NCI-H187 treated with DMSO at 0.1 percent for 48 hours (cell line): ENCODE measurements at regions not wholly inside any gene's neighbourhood (a gene's known extent, or its start where the extent isn't known, plus 50 kb on each side); places are given as distances from the start of the nearest gene placed in this dataset.

Source experiments
- DNase-seq: peaks from one replicate; lab custom pipeline; 2025; lab: John Stamatoyannopoulos, UW

DNA sequence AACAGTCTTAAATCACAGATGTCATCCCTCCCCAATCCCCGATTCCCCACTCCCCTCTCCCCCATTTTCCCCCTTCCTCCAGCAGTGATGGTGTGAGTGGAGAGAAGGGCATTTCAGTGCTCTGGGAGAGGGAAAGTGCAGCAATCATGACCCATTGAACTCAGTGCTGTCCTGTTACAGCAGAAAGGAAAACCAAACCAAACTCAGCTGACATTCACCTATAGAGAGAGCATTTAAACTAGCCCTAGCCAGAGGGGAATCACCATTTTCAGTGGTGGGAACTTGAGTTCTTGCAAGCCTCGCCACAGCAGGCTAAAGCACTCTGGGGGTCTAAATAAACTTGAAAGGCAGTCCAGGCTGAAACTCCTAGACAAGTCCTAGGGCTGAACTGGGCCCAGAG is 129.9 kb upstream of the COL21A1 start:
- DNase-seq, result no peak

DNA sequence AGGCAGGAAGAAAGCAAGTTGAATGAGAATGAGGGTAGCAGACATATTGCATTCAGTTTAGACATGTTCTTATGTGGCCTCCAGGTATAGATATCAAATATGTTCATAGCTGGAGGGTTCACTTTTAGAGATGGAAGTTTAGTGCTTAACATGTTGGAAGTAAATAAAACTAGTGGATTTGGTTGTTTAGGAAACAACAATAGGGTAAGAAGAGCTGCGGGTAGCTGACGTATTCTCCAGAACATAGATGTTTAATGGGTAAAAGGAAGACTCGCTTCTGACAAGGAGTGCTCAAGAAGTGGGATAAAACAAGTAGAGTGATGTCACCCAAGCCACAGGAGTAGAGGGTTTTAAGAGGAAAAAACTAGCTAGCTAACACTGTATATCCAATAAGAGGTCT is 128.4 kb upstream of the COL21A1 start:
- DNase-seq, result no peak

DNA sequence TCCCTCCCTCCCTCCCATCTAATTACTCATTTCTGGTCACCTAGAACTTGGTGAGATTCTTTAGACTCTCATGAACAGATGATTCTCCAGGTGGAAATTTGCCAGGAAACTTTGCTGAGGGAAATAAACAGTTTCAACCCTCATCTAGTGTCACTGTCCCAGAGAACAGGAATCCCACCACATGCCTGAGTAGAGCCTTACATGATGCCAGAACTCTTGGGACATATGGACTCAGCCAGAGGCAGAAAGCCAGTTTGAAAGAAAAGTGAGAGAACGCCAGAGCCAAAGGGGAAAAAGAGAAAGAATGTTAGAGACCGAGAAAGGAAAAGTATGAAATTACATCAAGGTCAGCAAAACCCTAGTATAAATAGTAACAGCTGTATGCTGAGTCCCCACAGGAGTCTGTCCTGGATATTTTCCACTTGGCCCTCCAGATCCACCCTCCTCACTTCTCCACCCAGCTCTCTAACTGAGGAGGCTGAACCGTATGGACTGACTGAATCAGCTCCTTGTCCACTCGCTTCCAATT is 127.5 kb upstream of the COL21A1 start:
- no peak for DNase-seq

DNA sequence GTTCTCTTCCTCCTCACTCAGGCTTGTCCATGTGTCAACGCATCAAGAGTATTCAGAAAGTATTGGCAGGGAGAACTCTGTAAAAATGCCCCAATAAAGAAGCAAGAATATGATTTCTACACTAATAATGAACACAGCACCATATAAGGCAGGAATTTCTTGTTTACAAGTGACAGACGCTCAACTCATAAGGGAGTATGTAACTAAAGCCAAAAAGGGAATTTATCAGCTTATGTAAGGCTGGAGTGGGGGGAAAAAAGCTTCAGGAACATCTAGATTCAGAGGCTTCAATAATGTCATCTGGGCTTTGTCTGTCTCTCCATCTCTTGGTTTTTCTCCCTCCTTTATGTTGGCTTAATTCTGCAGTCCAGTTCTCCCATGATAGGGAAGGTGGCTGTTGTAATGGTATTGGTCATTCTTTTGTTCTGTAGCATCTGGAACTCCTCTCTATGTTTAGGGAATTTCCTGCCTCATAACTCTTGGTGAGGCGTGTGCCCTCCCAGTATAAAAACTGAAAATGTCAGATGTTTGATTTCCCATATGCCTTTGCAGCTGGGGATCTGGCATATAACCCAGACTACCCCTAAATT is 125.1 kb upstream of the COL21A1 start:
- DNase-seq, result no peak

DNA sequence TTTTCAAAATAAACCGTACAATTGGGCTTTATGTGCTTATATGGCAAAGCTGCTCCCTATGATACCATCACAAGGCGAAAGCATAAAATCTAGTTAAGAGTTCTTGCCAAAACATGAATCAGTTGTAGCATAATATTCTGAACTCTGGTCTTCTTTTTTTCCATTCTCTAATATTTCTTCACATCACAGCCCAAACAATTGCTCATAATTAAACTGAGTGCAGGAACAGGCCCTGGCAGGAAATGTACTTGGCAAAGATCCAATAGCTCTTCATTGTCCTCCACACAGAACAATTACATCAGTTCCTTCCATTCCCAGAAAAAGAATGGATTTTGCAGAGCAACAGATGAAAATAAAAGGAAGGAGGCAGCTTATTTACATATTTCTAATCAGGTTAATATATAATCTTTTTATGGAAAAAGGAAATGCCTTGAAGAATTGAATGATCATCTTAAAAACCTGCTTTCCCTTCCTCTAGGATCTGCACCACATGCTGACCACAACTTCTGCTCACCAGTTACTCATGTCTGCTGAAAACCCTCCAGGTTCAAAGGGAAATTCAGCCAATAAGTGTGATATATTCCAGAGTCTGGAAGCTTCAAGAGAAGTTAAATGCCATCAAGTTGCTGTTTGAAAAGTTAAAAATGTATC is 123.3 kb upstream of the COL21A1 start:
- DNase-seq, result no peak

DNA sequence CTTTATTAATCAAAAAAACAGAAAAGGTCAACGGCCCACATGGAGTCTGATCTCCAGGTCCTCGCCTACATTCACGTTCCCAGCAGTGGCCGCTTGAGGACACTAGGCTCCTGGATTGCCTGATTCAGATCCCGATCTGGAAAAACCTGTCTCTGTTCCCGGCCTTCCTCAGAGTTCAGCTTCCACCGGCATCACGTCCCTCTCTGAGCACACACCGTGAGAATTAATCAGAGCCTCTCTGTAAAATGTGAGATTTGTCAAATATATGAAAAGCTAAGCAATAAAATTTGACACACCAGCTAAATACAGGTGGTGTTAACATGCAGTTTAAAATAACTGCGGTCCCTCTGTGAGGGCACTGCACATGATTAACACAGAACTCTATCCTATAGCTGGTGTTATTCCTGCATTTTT is 122.8 kb upstream of the COL21A1 start:
- no peak for DNase-seq

DNA sequence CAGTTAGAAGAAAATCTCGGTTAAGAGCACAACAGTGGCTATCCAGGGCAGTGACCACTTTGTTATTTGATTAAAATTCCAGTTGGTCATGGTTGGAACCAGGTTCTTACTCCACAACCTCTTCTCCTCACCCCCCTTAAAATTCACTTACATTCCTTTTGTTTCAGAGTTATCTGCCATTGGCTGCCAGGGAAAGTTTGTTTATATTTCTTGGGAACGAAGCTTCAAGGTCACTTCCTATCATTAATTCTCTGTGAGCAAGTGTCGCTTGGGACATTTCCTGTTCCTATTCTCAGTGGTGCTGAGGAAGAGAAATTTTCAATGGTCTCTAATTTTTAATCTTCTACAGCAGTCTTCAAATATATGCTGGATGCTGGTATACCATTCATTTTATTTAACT is 121.1 kb upstream of the COL21A1 start:
- DNase-seq, result no peak

DNA sequence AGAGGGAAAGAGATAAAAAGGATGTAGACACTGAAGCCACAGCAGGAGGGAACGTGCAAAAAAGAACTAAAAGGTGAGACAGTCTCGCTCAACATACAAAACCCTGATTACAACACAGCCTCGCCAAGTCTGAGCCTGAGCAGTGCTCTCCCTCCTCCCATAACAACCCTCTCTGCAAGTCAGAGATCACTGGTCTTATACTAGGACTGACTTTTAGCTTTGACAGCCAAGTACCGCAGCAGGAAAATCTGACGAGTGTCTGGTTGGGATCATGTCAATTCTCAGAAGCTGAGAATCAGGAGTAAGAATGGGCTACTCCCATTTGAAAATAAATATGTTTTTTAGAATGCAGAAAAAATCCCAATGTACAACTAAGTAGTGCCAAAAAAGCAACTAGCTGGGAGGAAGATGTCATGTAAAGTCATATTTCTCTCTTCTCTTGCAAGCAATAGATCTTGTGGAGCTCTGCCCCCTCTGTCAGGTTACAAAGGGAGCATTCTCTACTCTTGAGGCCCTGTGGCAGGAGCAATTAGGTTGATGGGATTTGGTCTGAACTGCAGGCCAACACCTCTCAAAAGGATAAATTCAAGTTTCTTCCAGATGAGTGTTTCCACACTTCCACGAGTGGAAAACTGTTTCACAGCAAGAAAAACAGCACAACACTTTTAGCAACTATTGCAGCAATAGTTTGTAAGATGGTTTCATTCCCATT is 118.9 kb upstream of the COL21A1 start:
- DNase-seq, result no peak

DNA sequence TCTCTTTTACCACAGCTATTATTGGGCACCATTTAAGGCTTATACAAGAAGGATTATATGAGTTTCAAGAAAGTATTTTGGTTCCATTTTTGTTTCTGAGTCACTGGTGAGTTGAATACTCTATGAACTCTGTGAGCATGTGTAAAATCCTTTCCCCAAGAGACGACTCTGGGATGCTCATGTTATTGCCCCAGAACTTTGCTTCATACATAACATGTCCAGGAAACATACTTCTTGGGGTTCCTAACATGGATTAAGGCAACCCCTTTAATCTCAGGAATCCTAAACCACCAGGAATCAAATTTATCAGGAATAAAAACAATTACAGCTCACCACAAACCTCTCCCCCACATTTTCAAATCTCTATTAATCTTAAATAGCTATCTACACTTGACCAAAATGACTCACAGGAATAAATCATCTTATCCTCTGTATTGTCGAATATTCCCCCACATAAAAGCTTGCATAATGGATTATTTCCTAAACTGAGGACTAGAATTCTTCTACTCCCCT is 117.5 kb upstream of the COL21A1 start:
- no peak for DNase-seq

DNA sequence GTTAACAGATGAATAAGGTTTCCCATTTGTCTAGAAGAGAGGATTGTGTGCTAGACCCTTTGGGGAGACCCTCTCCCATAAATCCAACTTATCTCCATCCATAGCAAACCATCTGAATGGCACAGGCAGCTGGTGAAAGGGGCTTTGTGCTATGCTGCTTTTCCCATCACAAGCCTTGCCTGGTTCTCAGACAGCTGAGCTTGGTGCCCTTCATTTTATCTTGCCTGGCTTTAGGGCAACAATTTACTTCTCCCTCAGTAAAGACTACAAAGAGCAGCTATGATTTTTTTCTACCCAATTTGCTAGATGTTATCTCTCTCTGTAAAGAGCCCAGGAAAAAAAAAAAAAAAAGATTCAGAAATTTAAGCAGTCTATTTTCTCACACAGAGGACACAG is 117.0 kb upstream of the COL21A1 start:
- no peak for DNase-seq

DNA sequence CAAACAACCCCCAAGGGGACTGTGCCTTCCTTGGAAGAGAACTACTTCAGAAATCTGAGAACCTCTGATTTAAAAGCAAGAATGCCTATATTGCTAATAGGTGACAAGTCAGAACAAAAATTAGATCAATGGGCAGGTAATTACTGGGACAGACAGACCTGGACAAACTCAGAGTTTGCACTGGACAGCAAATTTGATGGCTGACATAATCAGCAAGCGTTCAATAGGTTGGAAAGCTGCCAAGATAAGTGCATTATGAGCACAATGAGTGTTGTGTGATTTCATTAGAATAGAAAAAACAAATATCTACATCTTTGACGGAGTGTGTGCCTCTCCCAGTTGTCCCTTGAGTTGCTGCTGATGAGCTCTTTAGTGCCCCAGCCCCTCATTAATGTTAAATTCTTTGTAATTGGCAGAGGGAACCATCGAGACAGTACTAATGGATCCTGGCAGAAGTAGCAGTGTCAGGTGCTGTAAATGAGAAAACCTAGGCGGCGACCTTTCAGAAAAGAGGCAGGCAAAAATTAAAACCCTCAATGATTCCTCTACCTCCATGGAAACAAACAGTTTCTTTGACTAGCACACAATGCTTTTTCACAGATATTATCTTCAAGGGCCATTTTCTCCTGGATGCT is 116.5 kb upstream of the COL21A1 start:
- no peak for DNase-seq

DNA sequence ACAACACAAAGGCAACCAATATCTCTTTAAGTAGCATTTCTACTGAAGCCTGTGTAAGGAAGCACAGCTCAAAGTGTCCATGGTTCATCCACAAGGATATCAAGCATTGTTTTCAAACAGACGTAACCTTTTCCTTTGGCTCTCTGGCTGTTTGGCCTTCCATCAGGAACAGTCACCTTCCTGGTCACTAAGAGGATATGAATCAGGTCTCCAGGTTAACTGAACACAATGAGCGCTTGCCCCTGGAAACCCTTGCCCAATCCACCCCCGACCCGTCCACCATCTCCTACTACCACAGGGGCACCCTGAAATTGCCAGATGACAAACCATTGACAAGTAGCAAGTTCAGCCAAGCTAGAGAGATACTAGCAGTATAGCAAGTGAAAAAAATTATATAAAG is 114.4 kb upstream of the COL21A1 start:
- no peak for DNase-seq

DNA sequence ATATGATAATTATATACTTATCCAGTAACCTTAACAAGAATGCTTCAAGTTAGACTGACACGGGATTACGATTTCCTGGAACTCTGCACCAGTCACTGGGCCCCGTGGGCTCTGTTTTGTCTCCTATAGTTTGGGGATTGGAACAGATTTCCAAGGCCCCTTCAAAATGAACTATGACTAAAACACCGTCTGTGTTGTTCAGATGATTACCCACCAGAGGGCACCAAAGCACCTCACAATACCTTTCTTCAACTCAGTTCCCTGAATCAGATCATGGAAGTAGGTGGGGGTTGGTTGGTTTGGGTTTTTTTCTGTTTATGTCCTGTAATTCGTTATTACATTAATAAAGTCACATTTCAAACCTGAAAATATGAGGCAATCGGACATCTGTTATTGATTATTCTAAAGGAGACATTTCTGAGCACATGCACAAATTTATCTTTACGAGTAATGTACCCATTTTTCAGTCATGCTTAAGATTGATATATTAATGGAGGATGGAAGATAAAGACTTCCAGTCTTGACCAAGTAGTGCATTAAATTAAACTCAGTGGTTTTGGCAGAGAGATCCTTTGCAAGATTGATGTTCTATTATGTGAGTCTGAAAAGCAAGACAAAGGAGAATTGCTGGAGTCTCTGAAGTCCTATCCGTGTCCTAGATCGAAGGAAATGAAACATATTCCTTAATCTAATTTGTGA is 112.0 kb upstream of the COL21A1 start:
- peak; percentile 20 for DNase-seq

DNA sequence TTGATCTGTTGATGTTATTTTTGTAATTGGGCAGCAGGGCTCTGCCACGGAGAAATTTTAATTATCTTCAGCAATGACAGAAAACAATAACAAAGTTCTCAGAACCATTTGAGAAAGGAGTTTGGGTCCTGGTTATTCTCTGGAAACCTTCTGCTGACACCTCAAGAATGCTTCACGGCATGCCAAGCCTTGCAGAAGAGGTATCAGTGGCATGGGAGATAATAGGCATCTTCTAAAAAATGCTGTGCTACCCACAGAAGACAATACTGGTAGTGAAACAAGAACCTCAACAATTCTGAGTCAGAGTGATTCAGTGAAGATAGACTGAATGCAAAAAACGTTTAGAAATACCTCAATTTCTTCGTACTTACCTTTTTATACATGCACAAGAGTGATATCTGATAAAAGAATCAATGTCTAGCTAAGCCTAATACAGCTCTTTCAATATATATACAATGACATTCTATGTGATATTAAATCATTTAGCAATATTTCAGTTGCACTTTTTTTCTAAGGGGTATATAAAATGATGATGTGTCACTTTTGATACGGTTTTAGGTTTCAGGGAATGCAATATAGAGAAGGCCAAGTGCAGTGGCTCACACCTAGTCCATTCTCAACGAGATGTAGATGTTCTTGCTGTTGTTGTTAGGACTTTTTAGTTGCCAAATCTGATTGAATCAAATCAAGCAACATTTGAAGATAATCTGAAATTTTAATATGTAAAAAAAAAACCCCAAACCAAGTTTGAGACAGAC is 110.4 kb upstream of the COL21A1 start:
- DNase-seq, result no peak

DNA sequence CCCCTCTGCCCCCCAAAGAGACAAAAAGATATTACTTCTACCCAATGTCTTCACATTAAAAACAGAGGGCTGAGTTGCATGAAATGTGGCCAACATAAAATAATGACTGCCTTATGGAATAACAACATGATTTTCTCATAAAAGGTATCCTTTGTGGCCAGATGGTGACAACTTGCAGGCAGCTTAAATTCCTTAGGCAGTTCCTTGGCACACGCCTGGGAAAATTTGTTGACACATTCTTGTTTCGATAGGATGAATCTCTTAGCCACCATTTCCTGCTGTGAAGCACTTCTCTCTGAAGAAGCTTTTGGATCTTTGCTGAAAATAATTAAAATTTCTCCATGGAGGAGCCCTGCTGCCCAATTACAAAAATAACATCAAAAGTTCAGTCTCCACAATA is 109.0 kb upstream of the COL21A1 start:
- no peak for DNase-seq

DNA sequence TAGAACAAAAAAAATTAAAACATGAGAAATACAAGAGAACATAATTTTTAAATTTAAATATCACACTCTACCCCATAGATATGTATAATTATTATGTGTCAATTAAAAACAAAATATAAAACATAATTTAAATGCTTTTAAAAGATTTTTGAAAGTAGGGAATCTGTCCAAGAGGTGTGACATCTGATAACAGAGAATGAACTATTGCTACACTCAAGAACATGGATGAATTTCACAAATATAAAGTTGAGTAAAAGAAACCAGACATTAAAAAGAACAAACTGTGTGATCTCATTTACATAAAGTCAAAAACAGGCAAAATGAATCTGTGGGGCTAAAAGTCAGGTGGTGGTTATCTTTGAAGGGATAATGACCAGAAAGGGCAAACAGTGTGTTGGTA is 106.5 kb upstream of the COL21A1 start:
- DNase-seq, result no peak

DNA sequence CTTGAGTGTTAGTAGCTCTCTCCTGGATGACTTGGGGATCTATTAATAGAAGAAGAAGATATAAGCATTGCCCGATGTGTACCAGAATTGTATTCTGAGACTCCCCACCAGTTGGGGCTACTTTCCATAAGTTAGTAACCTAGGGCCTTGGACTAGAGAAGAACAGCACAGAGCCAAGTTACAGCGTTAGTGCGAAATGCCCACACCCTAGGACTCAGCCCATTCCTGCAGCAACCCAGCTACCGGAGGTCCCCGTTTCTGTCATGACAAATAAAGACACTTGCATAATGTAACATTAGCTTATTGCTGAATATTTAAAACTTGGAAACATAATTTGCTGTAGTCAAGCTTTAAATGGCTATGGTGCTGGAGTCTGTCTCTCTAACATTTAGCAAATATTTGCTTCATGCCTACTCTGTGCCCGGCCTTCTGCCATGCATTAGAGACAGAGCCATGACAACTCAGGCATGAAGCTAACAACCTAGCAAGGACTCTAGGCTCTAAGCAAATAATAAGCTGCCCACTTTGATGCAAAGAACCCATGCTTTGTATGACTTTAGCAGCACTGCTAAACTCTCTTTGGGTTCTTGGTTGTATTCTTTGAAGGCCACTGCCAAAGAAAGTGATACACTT is 103.4 kb upstream of the COL21A1 start:
- DNase-seq, result no peak

DNA sequence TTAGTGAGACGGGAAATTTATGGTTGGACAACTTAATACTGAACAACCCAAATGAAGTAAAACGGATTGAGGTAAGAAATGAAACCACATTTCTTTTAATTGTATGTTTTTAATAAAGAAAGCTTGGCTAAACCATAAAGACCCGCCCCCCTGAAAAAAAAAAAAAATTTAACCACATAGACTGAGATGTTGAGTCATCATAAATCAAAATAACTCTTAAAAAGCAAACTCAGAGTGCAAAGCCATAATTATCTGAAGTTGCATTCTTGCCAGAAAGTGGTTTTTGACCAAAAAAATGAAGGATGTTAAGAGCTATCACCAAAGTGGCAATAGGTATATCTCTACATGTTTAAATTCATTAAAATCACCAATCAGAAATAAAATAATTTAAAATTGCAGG is 101.8 kb upstream of the COL21A1 start:
- no peak for DNase-seq

DNA sequence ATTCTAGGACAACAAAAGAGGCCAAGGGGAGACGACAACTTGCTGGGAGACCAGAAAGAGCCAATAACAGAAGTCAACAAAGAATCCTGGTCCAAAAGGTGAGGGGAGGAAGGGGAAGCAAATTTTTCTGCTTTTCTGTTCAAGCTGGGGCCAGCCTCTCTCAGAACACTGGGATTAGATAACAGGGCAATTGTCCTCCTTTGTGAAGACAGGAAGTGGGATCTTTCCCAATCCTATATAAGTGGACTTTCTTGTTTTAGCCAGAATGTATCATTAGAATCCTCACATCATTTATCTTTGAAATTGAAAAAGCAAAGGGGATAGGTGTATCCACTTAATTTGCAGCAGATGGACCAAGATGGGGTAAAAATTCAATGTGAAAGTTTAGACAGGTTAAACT is 101.2 kb upstream of the COL21A1 start:
- DNase-seq, result no peak

DNA sequence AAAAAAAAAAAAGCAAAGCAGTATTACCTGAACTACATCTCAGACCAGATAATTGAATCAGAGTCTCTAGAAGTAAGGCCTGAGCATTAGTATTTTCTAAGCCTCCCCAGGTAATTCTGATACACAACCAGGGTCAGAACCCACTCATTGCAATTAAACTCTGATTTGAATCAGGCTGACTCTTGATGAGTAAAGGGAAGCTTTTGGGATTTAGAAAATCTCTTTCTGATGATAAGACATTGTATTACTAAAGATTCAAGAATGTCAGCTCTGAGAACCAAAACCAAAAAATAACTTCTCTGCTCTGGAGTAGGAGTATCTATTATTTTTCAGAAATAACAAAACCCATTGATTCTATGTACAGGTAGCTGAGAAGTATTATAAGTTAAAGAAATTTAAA is 100.1 kb upstream of the COL21A1 start:
- no peak for DNase-seq

DNA sequence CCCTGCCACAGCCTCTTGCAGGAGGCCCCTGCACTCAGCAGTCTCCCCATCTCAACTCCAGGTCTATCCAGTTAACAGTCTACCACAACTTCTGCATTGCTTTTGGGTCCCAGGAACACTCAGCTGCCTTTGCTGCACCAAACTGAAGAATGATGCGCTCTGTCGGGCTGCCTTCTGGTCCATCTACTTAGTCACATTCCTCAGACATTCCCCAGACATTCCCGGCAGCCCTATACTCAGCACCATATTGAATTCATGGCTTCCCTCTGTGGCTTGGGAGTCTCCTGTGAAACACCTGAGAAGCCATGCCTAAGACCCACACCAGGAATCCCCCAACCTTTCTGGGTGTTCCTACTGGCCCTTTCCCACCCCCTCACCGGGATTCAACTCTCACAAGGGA is 99.6 kb upstream of the COL21A1 start:
- DNase-seq, result no peak
